HEK293T (cell line): ENCODE measurements at regions not wholly inside any gene's neighbourhood (a gene's known extent, or its start where the extent isn't known, plus 50 kb on each side); places are given as distances from the start of the nearest gene placed in this dataset.

Experiments used
- ARNT ChIP-seq: fragments of 450-650 bp; IDR thresholded peaks from 2 replicates; pipeline ENCODE4 v1.6.1; 2017; ENCODE audit warnings: mild to moderate bottlenecking
- BHLHE40 ChIP-seq: fragments of 450-650 bp; IDR thresholded peaks from 2 replicates; pipeline ENCODE4 v1.6.1; 2016; ENCODE audit warnings: mild to moderate bottlenecking, moderate library complexity, borderline replicate concordance
- CTBP1 ChIP-seq: fragments of 450-650 bp; IDR thresholded peaks from 2 replicates; pipeline ENCODE4 v1.6.1; 2016; ENCODE audit warnings: borderline replicate concordance
- ELF4 ChIP-seq: fragments of 450-650 bp; IDR thresholded peaks from 2 replicates; pipeline ENCODE4 v1.6.1; 2017; ENCODE audit warnings: antibody characterized with exemption
- FOXA1 ChIP-seq: fragments of 450-650 bp; IDR thresholded peaks from 2 replicates; pipeline ENCODE4 v1.6.1; 2016; ENCODE audit warnings: mild to moderate bottlenecking
- L3MBTL2 ChIP-seq: fragments of 450-650 bp; conservative IDR thresholded peaks from 2 replicates; pipeline ENCODE4 v1.6.1; 2016; ENCODE audit warnings: mild to moderate bottlenecking
- LEF1 ChIP-seq: fragments of 450-650 bp; IDR thresholded peaks from 2 replicates; pipeline ENCODE4 v1.6.1; 2017; ENCODE audit warnings: mild to moderate bottlenecking, borderline replicate concordance
- PKNOX1 ChIP-seq: fragments of 450-650 bp; IDR thresholded peaks from 2 replicates; pipeline ENCODE4 v1.6.1; 2016
- SP1 ChIP-seq: fragments of 450-650 bp; IDR thresholded peaks from 2 replicates; pipeline ENCODE4 v1.6.1; 2017
- SUZ12 ChIP-seq: fragments of 450-650 bp; IDR thresholded peaks from 2 replicates; pipeline ENCODE4 v1.6.1; 2016; ENCODE audit warnings: mild to moderate bottlenecking
- TARDBP ChIP-seq: fragments of 450-650 bp; IDR thresholded peaks from 2 replicates; pipeline ENCODE4 v1.6.1; 2016
- ZNF384 ChIP-seq: fragments of 450-650 bp; IDR thresholded peaks from 2 replicates; pipeline ENCODE4 v1.6.1; 2016

DNA sequence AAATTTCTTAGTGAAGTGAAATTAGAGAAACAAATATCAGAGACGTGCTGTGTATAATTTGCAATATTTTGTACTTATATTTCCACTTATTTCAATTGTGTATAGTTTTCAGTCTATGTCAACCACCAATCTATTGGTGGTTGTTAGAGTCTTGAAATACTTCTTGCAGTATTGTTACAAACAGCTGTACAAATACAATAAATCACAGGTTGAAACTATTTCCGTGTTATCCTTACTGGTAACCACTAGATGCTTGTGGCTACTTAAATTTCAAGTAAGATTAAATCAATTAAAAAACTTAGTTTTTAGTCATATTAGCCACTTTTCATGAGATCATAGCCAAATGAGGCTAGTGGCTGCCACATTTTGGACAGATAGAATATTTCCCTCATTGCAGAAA is 520.5 kb downstream of the GBA3 start:
- TF ChIP-seq ELF4 (no peak), ARNT (no peak), ZNF384 (no peak), SUZ12 (no peak), L3MBTL2 (no peak), PKNOX1 (no peak), LEF1 (no peak), BHLHE40 (no peak), TARDBP (no peak), CTBP1 (no peak), SP1 (no peak), FOXA1 (no peak)
